Activated naive CD4-positive, alpha-beta T cell treated with anti-CD3 and anti-CD28 coated beads, Interleukin-2, amount 50 U/mL, for 24 hours (primary cell): ENCODE measurements at regions not wholly inside any gene's neighbourhood (a gene's known extent, or its start where the extent isn't known, plus 50 kb on each side); places are given as distances from the start of the nearest gene placed in this dataset.
"Not testable (repeated sequence)": the region's sequence is repeated elsewhere in the genome, so short reads cannot be mapped to it uniquely, and the experiment has no call there.

ENCODE experiments used
- H3K27ac Mint-ChIP-seq: one replicate; pipeline ENCODE4 v1.8.0; 2021; ENCODE audit warnings: mild to moderate bottlenecking, mixed read lengths
- H3K27me3 Mint-ChIP-seq: one replicate; pipeline ENCODE4 v1.8.0; 2021; ENCODE audit warnings: mixed read lengths
- H3K36me3 Mint-ChIP-seq: one replicate; pipeline ENCODE4 v1.8.0; 2021; ENCODE audit warnings: mixed read lengths
- H3K4me1 Mint-ChIP-seq: one replicate; pipeline ENCODE4 v1.8.0; 2021; ENCODE audit warnings: mixed read lengths
- H3K4me3 Mint-ChIP-seq: one replicate; pipeline ENCODE4 v1.8.0; 2021; ENCODE audit warnings: mild to moderate bottlenecking, mixed read lengths
- H3K9me3 Mint-ChIP-seq: one replicate; pipeline ENCODE4 v1.8.0; 2021; ENCODE audit warnings: mixed read lengths

GRCh38 chr11:13116491-13116890 is 107.4 kb downstream of the RASSF10 start:
- peaks cover 15% of the 10 kb centered on the region for H3K27me3 Mint-ChIP-seq
- H3K4me3 Mint-ChIP-seq, result no peak overlapping the region

GRCh38 chr11:13117344-13117743 is 108.2 kb downstream of the RASSF10 start:
- H3K27ac Mint-ChIP-seq, result no peak overlapping the region
- H3K36me3 Mint-ChIP-seq, result no peaks in the 10 kb centered on the region
- no peaks in the 10 kb centered on the region for H3K9me3 Mint-ChIP-seq
- no peak overlapping the region for H3K4me3 Mint-ChIP-seq
- no peaks in the 10 kb centered on the region for H3K4me1 Mint-ChIP-seq
- peaks cover 19% of the 10 kb centered on the region for H3K27me3 Mint-ChIP-seq

More at GRCh38 chr11:13116491-13116890, 107.4 kb downstream of the RASSF10 start:
- Mint-ChIP-seq H3K27ac (no peak overlapping the region), H3K36me3 (no peaks in the 10 kb centered on the region), H3K4me1 (no peaks in the 10 kb centered on the region), H3K9me3 (no peaks in the 10 kb centered on the region)

- Mint-ChIP-seq H3K4me1 (no peaks in the 10 kb centered on the region), H3K27ac (no peak overlapping the region), H3K4me3 (no peak overlapping the region), H3K9me3 (peaks cover 3% of the 10 kb centered on the region), H3K36me3 (no peaks in the 10 kb centered on the region), H3K27me3 (peaks cover 24% of the 10 kb centered on the region)
Measured at GRCh38 chr11:13118194-13118593, 109.1 kb downstream of the RASSF10 start.

GRCh38 chr11:13118650-13119049 is 109.5 kb downstream of the RASSF10 start:
- no peak overlapping the region for H3K4me3 Mint-ChIP-seq
- peaks cover 5% of the 10 kb centered on the region for H3K9me3 Mint-ChIP-seq
- no peaks in the 10 kb centered on the region for H3K36me3 Mint-ChIP-seq
- no peaks in the 10 kb centered on the region for H3K4me1 Mint-ChIP-seq
- no peak overlapping the region for H3K27ac Mint-ChIP-seq
- H3K27me3 Mint-ChIP-seq, result peaks cover 23% of the 10 kb centered on the region

DNA sequence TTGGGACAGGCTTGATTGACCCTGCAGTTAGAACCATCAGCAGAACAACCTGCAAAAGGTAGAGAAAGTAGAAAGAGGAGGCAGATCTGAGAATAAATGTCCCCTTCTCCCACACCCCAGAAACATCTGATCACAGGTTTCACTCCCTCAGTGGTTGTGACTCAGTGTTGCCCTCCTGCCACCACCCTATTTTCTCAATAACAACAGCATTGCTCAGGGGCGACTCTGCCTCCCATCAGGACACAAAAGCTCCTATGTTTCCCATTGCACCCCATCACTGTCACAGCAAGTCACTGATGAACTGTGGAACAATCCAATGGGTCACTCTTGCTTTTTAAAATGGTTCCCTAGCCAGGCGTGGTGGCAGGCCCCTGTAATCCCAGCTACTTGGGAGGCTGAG is 110.2 kb downstream of the RASSF10 start:
- H3K27me3 Mint-ChIP-seq, result peaks cover 25% of the 10 kb centered on the region

GRCh38 chr11:13119941-13120520 is 110.9 kb downstream of the RASSF10 start:
- Mint-ChIP-seq H3K27me3 (peaks cover 25% of the 10 kb centered on the region), H3K9me3 (peaks cover 5% of the 10 kb centered on the region), H3K4me3 (no peak overlapping the region)

More for the DNA sequence above, 110.2 kb downstream of the RASSF10 start:
- no peaks in the 10 kb centered on the region for H3K4me1 Mint-ChIP-seq
- H3K9me3 Mint-ChIP-seq, result peaks cover 5% of the 10 kb centered on the region
- no peak overlapping the region for H3K4me3 Mint-ChIP-seq
- H3K36me3 Mint-ChIP-seq, result no peaks in the 10 kb centered on the region
- H3K27ac Mint-ChIP-seq, result no peak overlapping the region

GRCh38 chr11:13120691-13121090 is 111.6 kb downstream of the RASSF10 start:
- no peak overlapping the region for H3K27ac Mint-ChIP-seq
- peaks cover 21% of the 10 kb centered on the region for H3K27me3 Mint-ChIP-seq
- no peaks in the 10 kb centered on the region for H3K4me1 Mint-ChIP-seq
- H3K36me3 Mint-ChIP-seq, result no peaks in the 10 kb centered on the region
- no peak overlapping the region for H3K4me3 Mint-ChIP-seq
- peaks cover 5% of the 10 kb centered on the region for H3K9me3 Mint-ChIP-seq

More at GRCh38 chr11:13119941-13120520, 110.9 kb downstream of the RASSF10 start:
- no peaks in the 10 kb centered on the region for H3K36me3 Mint-ChIP-seq
- H3K4me1 Mint-ChIP-seq, result no peaks in the 10 kb centered on the region
- H3K27ac Mint-ChIP-seq, result no peak overlapping the region

- H3K9me3 Mint-ChIP-seq, result peaks cover 5% of the 10 kb centered on the region
- no peak overlapping the region for H3K27ac Mint-ChIP-seq
- H3K4me1 Mint-ChIP-seq, result no peaks in the 10 kb centered on the region
- H3K36me3 Mint-ChIP-seq, result no peaks in the 10 kb centered on the region
- H3K4me3 Mint-ChIP-seq, result no peak overlapping the region
- peaks cover 20% of the 10 kb centered on the region for H3K27me3 Mint-ChIP-seq
Measured at GRCh38 chr11:13126430-13126829, 117.3 kb downstream of the RASSF10 start.

GRCh38 chr11:13127161-13127560 is 118.0 kb downstream of the RASSF10 start:
- H3K9me3 Mint-ChIP-seq, result peaks cover 5% of the 10 kb centered on the region
- no peak overlapping the region for H3K4me3 Mint-ChIP-seq
- H3K4me1 Mint-ChIP-seq, result no peaks in the 10 kb centered on the region
- no peak overlapping the region for H3K27ac Mint-ChIP-seq
- H3K27me3 Mint-ChIP-seq, result peaks cover 18% of the 10 kb centered on the region
- H3K36me3 Mint-ChIP-seq, result no peaks in the 10 kb centered on the region

GRCh38 chr11:13128354-13128753 is 119.2 kb downstream of the RASSF10 start:
- Mint-ChIP-seq H3K27ac (no peak overlapping the region), H3K36me3 (no peaks in the 10 kb centered on the region), H3K4me3 (no peak overlapping the region), H3K27me3 (peaks cover 10% of the 10 kb centered on the region), H3K4me1 (no peaks in the 10 kb centered on the region), H3K9me3 (peaks cover under 1% of the 10 kb centered on the region)

DNA sequence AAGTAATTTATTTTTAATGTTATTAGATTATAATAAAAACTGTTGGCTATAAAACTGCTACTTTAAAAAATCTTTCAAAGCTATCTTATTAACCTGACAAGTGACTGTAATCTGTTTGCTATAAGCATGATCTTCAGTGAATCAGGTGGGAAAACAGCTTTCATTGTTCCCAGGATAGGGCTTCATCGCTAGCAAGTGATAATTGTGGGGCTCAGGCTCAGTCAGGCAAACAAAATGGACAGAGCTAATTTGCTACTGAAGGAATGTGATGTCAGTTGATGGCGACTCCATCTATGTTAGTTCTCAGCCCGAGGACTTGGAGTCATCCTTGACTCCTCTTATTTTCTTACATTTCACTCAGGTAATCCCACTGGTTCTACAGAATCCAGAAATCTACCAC is 125.0 kb downstream of the RASSF10 start:
- Mint-ChIP-seq H3K36me3 (no peaks in the 10 kb centered on the region), H3K27me3 (peaks cover 9% of the 10 kb centered on the region), H3K4me3 (no peak overlapping the region), H3K9me3 (no peaks in the 10 kb centered on the region), H3K27ac (no peak overlapping the region), H3K4me1 (no peaks in the 10 kb centered on the region)

GRCh38 chr11:13134886-13135285 is 125.8 kb downstream of the RASSF10 start:
- Mint-ChIP-seq H3K27me3 (peaks cover 10% of the 10 kb centered on the region), H3K36me3 (no peaks in the 10 kb centered on the region), H3K27ac (no peak overlapping the region), H3K4me3 (no peak overlapping the region), H3K4me1 (no peaks in the 10 kb centered on the region), H3K9me3 (no peaks in the 10 kb centered on the region)

- Mint-ChIP-seq H3K27me3 (peaks cover 10% of the 10 kb centered on the region), H3K27ac (no peak overlapping the region), H3K4me1 (no peaks in the 10 kb centered on the region), H3K4me3 (no peak overlapping the region), H3K9me3 (no peaks in the 10 kb centered on the region), H3K36me3 (no peaks in the 10 kb centered on the region)
Measured at GRCh38 chr11:13135385-13136271, 126.5 kb downstream of the RASSF10 start.

GRCh38 chr11:13136272-13136596 is 127.1 kb downstream of the RASSF10 start:
- Mint-ChIP-seq H3K36me3 (no peaks in the 10 kb centered on the region), H3K9me3 (no peaks in the 10 kb centered on the region), H3K4me1 (no peaks in the 10 kb centered on the region), H3K27me3 (peaks cover 10% of the 10 kb centered on the region), H3K27ac (no peak overlapping the region), H3K4me3 (no peak overlapping the region)

DNA sequence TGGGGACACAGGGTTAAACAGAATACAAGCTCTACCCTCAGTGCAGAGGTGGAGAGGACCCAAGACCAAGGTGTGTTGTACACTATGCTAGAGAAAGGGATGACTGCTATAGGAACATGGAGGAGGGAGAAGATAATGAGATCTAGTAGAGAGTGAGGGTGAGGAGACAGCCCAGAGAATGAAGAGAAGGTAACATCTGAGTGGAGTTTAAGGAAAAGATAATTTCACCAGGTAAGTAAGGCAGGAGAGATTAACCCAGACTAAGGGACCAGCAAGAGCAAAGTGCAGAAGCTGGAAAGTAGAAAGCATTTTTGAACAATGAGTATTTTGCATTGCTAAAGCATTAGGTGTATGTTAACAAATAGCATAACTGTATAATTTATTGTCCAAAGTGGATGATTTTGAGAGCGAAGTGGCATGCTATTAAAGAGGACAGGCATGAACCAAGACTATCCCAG is 128.8 kb downstream of the RASSF10 start:
- Mint-ChIP-seq H3K4me3 (no peak overlapping the region), H3K27ac (no peak overlapping the region), H3K4me1 (no peaks in the 10 kb centered on the region), H3K27me3 (peaks cover 12% of the 10 kb centered on the region), H3K36me3 (no peaks in the 10 kb centered on the region), H3K9me3 (no peaks in the 10 kb centered on the region)

DNA sequence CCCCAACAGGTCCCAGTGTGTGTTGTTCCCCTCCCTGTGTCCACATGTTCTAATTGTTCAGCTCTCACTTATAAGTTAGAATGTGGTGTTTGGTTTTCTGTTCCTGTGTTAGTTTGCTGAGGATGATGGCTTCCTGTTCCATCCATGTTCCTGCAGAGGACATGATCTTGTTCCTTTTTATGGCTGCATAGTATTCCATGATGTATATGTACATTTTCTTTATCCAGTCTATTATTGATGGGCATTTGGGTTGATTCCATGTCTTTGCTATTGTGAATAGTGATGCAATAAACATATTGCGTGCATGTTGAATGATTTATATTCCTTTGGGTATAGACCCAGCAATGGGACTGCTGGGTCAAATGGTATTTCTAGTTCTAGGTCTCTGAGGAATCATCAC is 130.0 kb downstream of the RASSF10 start:
- H3K36me3 Mint-ChIP-seq, H3K9me3 Mint-ChIP-seq, H3K4me3 Mint-ChIP-seq, H3K4me1 Mint-ChIP-seq, H3K27ac Mint-ChIP-seq: not testable (repeated sequence)
- H3K27me3 Mint-ChIP-seq, result peaks cover 12% of the 10 kb centered on the region
